Tibial nerve (tissue), 4 donors: ENCODE measurements at regions not wholly inside any gene's neighbourhood (a gene's known extent, or its start where the extent isn't known, plus 50 kb on each side); places are given as distances from the start of the nearest gene placed in this dataset.

Experiments used
- DNase-seq, 2 donors: peaks; one replicate each; pipeline ENCODE4 v3.0.0-alpha.2; 2019; ENCODE audit warnings: low spot score in 2 of 2
- H3K27ac ChIP-seq, 4 donors: fragments of 200-600 bp; sonication (generic) in 3 of 4; one replicate each; pipeline ENCODE4 v1.5.1; 2017 to 2019; ENCODE audit warnings: mild to moderate bottlenecking in 1 of 4
- H3K27me3 ChIP-seq, 2 donors: fragments of 200-600 bp; sonication (generic) in 1 of 2; one replicate each; pipeline versions ENCODE4 v1.5.1 to v1.6.0; 2017 to 2019
- H3K36me3 ChIP-seq, 3 donors: fragments of 200-600 bp; sonication (generic); one replicate each; pipeline ENCODE4 v1.5.1; 2018 to 2019
- H3K4me1 ChIP-seq, 4 donors: fragments of 200-600 bp; sonication (generic) in 3 of 4; one replicate each; pipeline ENCODE4 v1.5.1; 2017 to 2019
- H3K4me3 ChIP-seq, 4 donors: fragments of 200-600 bp; sonication (generic) in 3 of 4; one replicate each; pipeline ENCODE4 v1.5.1; 2017 to 2019; ENCODE audit warnings: mild to moderate bottlenecking in 1 of 4, moderate library complexity in 1 of 4
- H3K9me3 ChIP-seq, 4 donors: fragments of 200-600 bp; sonication (generic) in 3 of 4; one replicate each; pipeline ENCODE4 v1.5.1; 2017 to 2019
- EP300 ChIP-seq, 2 donors: sonication (generic); formaldehyde crosslinking; IDR thresholded peaks; one replicate each; pipeline ENCODE4 v1.6.1; 2017; ENCODE audit warnings: antibody characterized with exemption in 2 of 2, mild to moderate bottlenecking in 1 of 2
- POLR2A ChIP-seq, 2 donors: fragments of 450-650 bp; IDR thresholded peaks; one replicate each; pipeline ENCODE4 v1.6.1; 2017; ENCODE audit warnings: antibody characterized with exemption in 2 of 2, mild to moderate bottlenecking in 2 of 2, moderate library complexity in 2 of 2
- WGBS, 2 donors: methylation state at CpG; one replicate each; pipeline ENCODE4 v1.1.5; 2018; 5-methylcytosine and 5-hydroxymethylcytosine counted together
- TF ChIP-seq, protein P1 (sequence below), 5 experiments: fragments of 200-600 bp in 3 of 5; fragments of 450-650 bp in 2 of 5; sonication (generic) in 3 of 5; IDR thresholded peaks; one replicate each; pipeline ENCODE4 v1.5.1; 2016 to 2019; ENCODE audit warnings: antibody characterized with exemption in 5 of 5, mild to moderate bottlenecking in 3 of 5, moderate library complexity in 2 of 5

- no peak for TF ChIP-seq EP300 (IDR thresholded peaks at IDR 0.05)
- TF ChIP-seq, protein P1, sequence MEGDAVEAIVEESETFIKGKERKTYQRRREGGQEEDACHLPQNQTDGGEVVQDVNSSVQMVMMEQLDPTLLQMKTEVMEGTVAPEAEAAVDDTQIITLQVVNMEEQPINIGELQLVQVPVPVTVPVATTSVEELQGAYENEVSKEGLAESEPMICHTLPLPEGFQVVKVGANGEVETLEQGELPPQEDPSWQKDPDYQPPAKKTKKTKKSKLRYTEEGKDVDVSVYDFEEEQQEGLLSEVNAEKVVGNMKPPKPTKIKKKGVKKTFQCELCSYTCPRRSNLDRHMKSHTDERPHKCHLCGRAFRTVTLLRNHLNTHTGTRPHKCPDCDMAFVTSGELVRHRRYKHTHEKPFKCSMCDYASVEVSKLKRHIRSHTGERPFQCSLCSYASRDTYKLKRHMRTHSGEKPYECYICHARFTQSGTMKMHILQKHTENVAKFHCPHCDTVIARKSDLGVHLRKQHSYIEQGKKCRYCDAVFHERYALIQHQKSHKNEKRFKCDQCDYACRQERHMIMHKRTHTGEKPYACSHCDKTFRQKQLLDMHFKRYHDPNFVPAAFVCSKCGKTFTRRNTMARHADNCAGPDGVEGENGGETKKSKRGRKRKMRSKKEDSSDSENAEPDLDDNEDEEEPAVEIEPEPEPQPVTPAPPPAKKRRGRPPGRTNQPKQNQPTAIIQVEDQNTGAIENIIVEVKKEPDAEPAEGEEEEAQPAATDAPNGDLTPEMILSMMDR (IDR thresholded peaks at IDR 0.05), result no peak
- no peak for TF ChIP-seq POLR2A (IDR thresholded peaks at IDR 0.05)
- Histone ChIP-seq H3K4me1 (no peaks in the 10 kb centered on the region), H3K36me3 (no peaks in the 10 kb centered on the region), H3K4me3 (no peak overlapping the region), H3K9me3 (peaks cover 0 to 7% (median 0%) of the 10 kb centered on the region in 4 donors), H3K27ac (no peak overlapping the region), H3K27me3 (no peaks in the 10 kb centered on the region)
- WGBS, 2 donors, result 88 to 89% methylated on average over 5 of the region's 5 CpGs
- DNase-seq, result no peak
Observed at GRCh38 chr7:34207810-34208209, 302.5 kb downstream of the BMPER start.

- H3K36me3 ChIP-seq, result no peaks in the 10 kb centered on the region
- no peak for TF ChIP-seq POLR2A (IDR thresholded peaks at IDR 0.05)
- TF ChIP-seq EP300 (IDR thresholded peaks at IDR 0.05), result no peak
- TF ChIP-seq, protein P1 (IDR thresholded peaks at IDR 0.05), result no peak
- no peaks in the 10 kb centered on the region for H3K4me1 ChIP-seq
- no peak for DNase-seq
- WGBS, 2 donors, result 64% methylated on average over 5 of the region's 5 CpGs
- H3K27me3 ChIP-seq, result no peaks in the 10 kb centered on the region
- H3K4me3 ChIP-seq, result no peak overlapping the region
- no peak overlapping the region for H3K27ac ChIP-seq
- peaks cover 0 to 7% (median 0%) of the 10 kb centered on the region in 4 donors for H3K9me3 ChIP-seq
Observed at GRCh38 chr7:34208878-34209621, 303.7 kb downstream of the BMPER start.

- TF ChIP-seq EP300 (IDR thresholded peaks at IDR 0.05) (no peak), POLR2A (IDR thresholded peaks at IDR 0.05) (no peak)
- TF ChIP-seq, protein P1 (IDR thresholded peaks at IDR 0.05), result no peak
- DNase-seq, result no peak
- Histone ChIP-seq H3K9me3 (peaks cover 0 to 3% (median 0%) of the 10 kb centered on the region in 4 donors), H3K27me3 (no peaks in the 10 kb centered on the region), H3K36me3 (no peaks in the 10 kb centered on the region), H3K27ac (no peak overlapping the region), H3K4me1 (no peaks in the 10 kb centered on the region), H3K4me3 (no peak overlapping the region)
Observed at GRCh38 chr7:34211018-34211417, 305.7 kb downstream of the BMPER start.

DNA sequence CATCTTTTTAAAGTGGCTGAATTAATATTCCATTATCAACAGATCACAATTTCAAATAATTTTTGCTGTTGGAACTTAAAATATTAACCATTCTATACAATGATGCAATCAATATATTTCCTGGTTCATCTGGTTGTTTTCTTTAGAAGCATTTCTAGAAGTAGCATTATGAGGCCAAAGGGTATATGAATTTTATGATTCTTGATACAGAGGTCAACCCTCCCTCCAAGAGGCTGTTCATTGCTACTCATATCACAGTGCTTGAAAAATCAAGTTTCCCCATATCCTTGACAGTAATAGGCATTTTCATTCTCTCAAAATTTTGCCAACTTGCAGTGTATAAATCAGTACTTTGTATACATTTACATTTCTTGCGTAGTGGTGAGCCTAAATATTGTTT, 312.6 kb downstream of the BMPER start:
- 80 to 83% methylated on average over 1 of the region's 1 CpG for WGBS, 2 donors
- H3K9me3 ChIP-seq, result no peaks in the 10 kb centered on the region
- no peak for DNase-seq
- TF ChIP-seq POLR2A (IDR thresholded peaks at IDR 0.05), result no peak
- TF ChIP-seq EP300 (IDR thresholded peaks at IDR 0.05), result no peak
- TF ChIP-seq, protein P1 (IDR thresholded peaks at IDR 0.05), result no peak
- H3K4me3 ChIP-seq, result no peak overlapping the region
- H3K27ac ChIP-seq, result no peak overlapping the region
- no peaks in the 10 kb centered on the region for H3K36me3 ChIP-seq
- H3K4me1 ChIP-seq, result no peaks in the 10 kb centered on the region
- H3K27me3 ChIP-seq, result no peaks in the 10 kb centered on the region

GRCh38 chr7:34219153-34219718, 313.9 kb downstream of the BMPER start:
- Histone ChIP-seq H3K4me3 (no peak overlapping the region), H3K27me3 (no peaks in the 10 kb centered on the region), H3K36me3 (no peaks in the 10 kb centered on the region), H3K27ac (no peak overlapping the region), H3K9me3 (no peaks in the 10 kb centered on the region), H3K4me1 (no peaks in the 10 kb centered on the region)
- WGBS, 2 donors, result 53 to 65% methylated on average over 3 of the region's 3 CpGs
- no peak for DNase-seq
- TF ChIP-seq, protein P1 (IDR thresholded peaks at IDR 0.05), result no peak
- TF ChIP-seq POLR2A (IDR thresholded peaks at IDR 0.05), result no peak
- TF ChIP-seq EP300 (IDR thresholded peaks at IDR 0.05), result no peak
